HG03097 (cell line): ENCODE measurements at regions not wholly inside any gene's neighbourhood (a gene's known extent, or its start where the extent isn't known, plus 50 kb on each side); places are given as distances from the start of the nearest gene placed in this dataset.
"Not testable (repeated sequence)": the region's sequence is repeated elsewhere in the genome, so short reads cannot be mapped to it uniquely, and the experiment has no call there.

ENCODE experiments used
- ATAC-seq: cut with Tn5 transposase; IDR thresholded peaks from one replicate; pipeline ENCODE4 v1.9.1; 2021; ENCODE audit not compliant: unreplicated experiment, low FRiP score

DNA sequence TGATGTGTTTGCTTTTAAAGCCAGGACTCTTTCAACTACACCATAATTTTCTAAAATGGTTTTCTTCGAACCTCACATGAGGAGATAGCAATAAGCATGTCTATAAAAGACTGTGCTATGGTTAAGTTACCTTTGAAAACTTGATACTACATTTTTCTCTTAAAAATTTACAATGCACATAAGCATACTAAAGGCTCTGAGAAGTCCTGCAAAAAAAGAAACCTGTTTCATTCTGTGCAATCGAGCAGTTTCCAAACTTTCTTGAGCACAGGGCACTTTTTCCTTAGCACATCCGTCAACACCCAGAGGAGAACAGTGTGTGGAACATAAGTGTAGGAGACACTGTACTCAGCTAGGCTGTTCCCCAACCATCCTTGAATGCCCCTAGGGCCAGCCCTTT, 144.1 kb upstream of the ARHGAP20 start:
- no peak for ATAC-seq

DNA sequence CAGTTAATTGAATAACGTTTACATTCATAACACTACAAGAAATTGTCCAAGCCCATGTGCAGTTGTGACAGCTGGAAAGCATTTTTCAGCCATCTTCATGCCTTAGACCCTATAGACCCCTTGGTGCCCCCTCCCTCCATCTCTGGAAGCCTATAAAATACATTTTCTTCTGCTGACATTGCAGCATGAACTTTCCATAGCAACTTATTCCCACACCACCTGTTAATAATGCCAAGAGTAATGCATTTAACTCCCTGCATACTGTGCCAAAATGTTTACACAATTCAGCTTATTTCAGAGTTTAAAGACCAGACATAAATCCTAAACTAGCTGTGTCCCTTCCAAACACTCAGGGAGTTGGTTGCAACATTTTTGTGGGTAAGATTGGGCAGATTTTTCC, 143.0 kb upstream of the ARHGAP20 start:
- ATAC-seq = no peak

DNA sequence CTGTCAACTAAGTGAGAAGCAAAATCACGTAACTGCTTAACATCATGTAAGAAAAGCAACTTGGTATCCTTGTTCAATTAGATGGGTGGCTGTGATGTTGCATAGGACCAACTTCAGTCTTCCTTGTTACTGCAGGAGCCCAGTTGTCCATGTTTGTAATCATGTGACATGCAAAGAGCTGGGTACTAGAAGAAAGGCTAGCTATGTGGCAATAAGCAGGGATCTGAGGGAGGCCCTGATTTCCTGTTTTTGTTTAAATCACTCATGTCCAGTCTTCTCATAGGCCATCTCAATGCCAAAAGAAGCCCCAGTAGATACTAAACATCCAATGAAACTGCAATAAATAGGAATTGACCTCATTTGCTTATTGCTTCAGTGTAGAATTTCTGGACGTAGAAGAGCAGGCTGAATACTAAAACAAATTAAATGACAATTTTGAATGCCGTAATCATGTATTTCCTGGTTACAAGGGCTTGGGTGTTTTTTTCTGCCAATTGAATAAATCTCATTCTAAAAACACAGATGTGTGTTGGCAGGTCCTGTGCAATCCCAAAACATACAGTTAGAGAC, 140.8 kb upstream of the ARHGAP20 start:
- no peak for ATAC-seq

- no peak for ATAC-seq
Observed at GRCh38 chr11:110850846-110851245, 138.6 kb upstream of the ARHGAP20 start.

- ATAC-seq = not testable (repeated sequence)
Observed at GRCh38 chr11:110843053-110843452, 130.8 kb upstream of the ARHGAP20 start.

DNA sequence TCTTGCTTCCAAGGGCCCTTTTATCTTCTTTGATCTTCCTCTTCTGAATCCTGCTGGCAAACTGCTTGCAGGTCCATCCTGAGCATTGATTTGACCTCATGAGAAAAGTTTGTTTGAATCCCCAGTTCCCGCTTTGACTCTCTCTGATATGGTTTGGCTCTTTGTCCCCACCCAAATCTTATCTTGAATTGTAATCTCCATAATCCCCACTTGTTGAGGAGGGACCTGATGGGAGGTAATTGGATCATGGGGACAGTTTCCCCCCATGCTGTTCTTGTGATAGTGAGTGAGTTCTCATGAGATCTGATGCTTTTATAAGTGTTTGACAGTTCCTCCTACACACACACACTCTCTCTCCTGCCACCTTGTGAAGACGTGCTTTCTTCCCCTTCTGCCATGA, 126.6 kb upstream of the ARHGAP20 start:
- ATAC-seq = no peak

GRCh38 chr11:110837603-110838002, 125.4 kb upstream of the ARHGAP20 start:
- ATAC-seq = no peak

DNA sequence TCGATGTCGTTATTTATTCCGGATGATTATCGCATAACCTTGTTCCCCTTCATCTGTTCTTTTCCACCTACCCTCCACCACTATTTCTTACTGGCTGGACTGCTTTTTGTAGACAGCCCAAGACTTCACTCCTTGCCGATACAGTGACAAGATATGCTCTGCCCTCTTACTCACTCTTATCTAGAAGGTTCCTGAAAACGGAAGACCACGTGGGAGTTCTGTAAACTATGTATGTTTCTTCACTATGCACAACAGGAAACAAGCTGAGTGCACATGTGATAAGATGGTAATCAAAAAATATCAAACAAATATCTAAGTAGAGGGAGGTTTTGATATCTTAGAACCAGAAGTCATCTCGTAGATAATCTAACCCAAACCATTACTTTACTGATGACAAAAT, 122.9 kb upstream of the ARHGAP20 start:
- no peak for ATAC-seq

DNA sequence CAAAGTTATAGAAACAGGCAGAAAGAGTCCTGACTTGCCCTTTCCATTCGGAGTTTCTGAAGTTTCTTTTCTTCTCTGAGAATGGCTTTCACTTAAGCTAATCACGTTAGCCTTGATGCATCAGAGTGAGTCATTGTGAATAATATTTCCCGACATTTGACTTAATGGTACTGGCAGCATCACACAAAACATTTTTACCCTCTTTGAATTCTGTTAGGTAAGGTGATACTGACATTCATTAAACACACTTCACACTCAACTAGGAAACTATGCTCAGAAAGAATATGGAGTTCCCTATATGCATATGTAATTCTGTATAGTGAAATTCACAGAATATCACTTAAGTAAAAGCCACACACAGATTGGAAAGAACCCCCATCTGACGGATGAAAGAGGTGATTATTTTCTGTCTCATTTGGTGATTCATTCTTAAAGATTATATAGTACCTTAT, 120.8 kb upstream of the ARHGAP20 start:
- ATAC-seq = no peak

DNA sequence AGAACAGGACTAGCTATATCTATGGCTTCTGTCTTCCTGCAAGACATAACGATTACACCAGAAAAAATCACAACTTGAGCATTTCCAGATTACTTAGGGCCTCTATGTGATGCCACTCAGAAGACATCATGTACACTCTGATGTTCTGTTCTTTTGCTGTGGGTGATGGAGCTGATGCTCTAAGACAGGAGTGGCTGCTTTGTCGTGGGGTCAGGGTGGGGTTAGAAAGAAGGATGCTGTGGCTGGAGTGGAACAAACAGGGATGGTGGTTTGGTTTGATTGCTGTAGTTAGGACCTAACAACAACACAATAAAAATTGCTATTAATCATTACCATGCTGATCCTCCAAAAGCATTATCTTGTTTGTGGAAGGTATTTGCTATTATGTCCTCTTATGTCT, 120.3 kb upstream of the ARHGAP20 start:
- no peak for ATAC-seq

DNA sequence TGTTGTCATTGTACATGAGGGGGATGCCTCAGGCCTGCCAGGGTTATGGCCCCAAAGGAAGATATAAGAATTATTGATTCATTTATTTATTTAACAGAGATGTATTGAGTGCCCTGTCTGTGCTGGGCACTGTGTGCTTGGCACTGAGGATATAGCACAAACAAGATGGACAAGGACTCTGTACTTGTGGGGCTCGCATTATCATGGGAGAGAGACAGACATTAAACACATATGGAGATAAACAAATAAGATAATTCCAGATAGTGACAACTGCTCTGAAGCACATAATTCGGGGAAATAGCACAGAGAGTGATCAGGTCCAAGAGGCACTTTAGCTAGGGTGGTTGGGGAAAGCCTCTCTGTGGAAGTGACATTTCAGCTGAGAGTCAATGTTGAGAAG, 119.8 kb upstream of the ARHGAP20 start:
- no peak for ATAC-seq

GRCh38 chr11:110830747-110831146, 118.5 kb upstream of the ARHGAP20 start:
- ATAC-seq = no peak

DNA sequence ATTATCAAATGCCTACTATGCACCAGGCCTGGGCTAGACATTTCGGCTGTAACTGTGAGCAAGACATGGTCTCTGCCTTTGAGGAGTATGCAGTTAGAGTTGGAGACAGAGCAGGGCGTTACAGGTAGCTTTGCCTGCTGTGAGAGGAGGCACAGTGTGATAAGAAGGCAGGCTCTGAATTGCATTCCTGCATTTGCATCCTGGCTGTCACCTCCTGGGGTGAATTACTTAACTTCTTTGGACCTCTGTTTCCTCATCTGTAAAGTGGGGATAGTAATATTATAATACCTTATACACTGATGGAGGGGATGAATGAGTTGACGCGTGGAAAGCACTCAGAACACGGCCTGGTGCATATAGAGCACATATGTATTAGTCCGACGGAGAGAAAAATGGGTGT, 118.1 kb upstream of the ARHGAP20 start:
- no peak for ATAC-seq

DNA sequence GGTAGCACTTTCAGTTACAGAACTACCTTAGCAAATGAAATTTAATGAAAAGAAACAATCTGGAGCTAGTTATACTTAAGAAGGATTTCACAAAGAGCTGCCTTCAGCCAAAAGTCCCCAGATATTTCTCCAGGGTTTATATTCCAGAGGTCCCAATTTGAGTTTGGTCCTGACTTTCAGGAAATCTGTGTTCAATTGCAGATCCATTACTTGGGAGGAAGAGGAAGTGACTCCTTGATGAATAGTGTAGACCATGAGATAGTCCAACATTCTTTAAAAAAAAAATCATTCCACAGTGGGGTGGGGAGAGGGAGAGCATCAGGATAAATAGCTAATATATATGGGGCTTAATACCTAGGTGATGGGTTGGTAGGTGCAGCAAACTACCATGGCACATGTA, 117.6 kb upstream of the ARHGAP20 start:
- no peak for ATAC-seq

GRCh38 chr11:110828086-110828485, 115.8 kb upstream of the ARHGAP20 start:
- no peak for ATAC-seq

GRCh38 chr11:110827276-110827675, 115.0 kb upstream of the ARHGAP20 start:
- no peak for ATAC-seq

- ATAC-seq = no peak
Observed at GRCh38 chr11:110824912-110825620, 112.8 kb upstream of the ARHGAP20 start.

DNA sequence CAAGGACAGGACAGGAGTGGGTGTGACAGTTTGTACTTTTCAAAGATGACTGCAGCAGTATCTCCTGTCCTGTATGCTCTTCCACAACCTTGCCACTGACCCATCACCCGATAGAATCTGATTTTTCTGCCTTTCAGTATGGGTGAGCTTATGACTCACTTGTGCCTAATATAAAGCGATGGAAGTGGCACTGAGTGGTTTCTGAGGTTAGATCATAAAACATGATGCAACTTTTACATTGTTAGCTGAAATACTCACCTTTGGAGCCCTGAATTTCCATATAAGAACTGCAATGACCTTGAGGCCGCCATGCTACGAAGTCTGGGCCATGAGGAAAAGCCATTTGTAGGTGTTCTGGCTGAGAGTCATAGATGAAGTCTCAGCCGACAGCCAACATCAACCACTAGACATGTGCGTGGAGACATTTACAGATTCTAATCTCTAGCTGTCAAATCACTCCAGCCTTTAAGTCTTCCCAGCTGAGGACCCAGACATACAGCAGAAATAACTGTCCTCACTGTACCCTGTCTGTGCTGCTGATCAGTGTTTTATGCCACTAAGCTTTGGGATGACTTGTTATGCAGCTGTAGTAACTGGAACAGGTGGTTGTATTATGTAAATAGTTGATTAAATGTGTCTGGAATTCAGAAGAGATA, 105.9 kb upstream of the ARHGAP20 start:
- ATAC-seq = no peak

- ATAC-seq = no peak
Observed at GRCh38 chr11:110812086-110812733, 100.0 kb upstream of the ARHGAP20 start.

DNA sequence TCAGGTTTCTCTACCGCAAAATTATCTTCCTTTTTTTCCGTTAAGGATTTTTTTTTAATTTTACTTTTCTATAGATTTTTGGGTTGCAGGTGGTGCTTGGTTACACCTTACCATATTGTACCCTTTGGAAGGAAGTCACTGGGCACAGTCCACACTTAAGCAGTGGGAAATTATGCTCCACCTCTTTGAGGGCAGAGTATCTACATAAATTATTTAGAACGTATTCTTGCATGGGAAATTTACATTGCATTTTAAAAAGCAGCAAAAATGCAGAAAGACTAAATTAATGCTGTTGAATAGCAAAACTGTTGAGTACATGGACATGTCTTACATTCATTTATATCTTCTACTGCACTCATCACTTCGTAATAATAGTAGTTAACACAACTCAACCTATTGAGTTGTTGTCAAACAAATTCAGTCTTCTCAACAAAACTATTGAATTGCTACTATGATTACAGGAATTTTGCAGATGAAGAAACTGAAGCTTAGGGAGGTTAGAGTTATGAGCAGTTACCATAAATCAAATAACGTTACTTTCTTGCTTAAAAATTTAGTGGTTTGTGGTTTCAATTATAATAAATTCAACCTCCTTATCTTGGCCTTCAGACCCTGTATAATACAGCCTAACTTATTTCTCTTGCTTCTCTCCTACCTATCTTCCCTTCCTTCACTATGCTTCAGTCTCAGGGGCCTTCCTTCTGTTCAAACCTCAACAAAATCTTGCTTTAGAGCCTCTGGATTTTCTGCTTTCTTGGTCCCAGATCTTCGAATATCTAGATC, 97.4 kb upstream of the ARHGAP20 start:
- no peak for ATAC-seq

GRCh38 chr11:110808248-110808647, 96.0 kb upstream of the ARHGAP20 start:
- no peak for ATAC-seq
